ENCODE measurements at regions not wholly inside any gene's neighbourhood (a gene's known extent, or its start where the extent isn't known, plus 50 kb on each side); places are given as distances from the start of the nearest gene placed in this dataset.
"Not testable (repeated sequence)": the region's sequence is repeated elsewhere in the genome, so short reads cannot be mapped to it uniquely, and the experiment has no call there.

DNA sequence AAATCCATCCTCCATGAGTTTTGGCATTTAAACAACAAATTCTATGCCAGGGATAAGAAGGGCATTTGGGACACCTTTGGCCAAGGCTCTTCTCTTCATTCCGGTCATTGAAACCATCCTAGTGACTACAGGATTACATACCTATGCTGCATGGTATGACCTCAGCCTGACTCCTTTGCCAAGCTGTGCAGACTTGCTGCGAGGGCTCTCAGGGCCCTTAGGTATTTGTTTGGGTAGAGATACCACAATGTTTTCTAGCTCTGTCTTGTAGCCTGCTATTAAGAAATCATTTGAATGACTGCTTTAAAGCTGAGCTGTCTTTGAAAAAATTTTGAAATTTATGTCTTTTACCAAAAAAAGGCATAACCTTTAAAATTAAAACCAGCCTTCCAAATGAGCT, 749.8 kb upstream of the SGO1 start:
- intact Hi-C loops (cut with DNase I; ENCODE audit: low total_unique reads) = no loop called here
- no peaks in the 10 kb centered on the region for H3K9me3 ChIP-seq
- H3K36me3 ChIP-seq = no peaks in the 10 kb centered on the region
- no peak overlapping the region for H3K4me3 ChIP-seq
- no peak overlapping the region for H3K27ac ChIP-seq
- H3K27me3 ChIP-seq = no peaks in the 10 kb centered on the region
- H3K4me1 ChIP-seq = no peaks in the 10 kb centered on the region
- TF ChIP-seq POLR2A (IDR thresholded peaks at IDR 0.05) = no peak
- no peak for TF ChIP-seq POLR2AphosphoS5 (IDR thresholded peaks at IDR 0.05)
- TF ChIP-seq, protein P1, sequence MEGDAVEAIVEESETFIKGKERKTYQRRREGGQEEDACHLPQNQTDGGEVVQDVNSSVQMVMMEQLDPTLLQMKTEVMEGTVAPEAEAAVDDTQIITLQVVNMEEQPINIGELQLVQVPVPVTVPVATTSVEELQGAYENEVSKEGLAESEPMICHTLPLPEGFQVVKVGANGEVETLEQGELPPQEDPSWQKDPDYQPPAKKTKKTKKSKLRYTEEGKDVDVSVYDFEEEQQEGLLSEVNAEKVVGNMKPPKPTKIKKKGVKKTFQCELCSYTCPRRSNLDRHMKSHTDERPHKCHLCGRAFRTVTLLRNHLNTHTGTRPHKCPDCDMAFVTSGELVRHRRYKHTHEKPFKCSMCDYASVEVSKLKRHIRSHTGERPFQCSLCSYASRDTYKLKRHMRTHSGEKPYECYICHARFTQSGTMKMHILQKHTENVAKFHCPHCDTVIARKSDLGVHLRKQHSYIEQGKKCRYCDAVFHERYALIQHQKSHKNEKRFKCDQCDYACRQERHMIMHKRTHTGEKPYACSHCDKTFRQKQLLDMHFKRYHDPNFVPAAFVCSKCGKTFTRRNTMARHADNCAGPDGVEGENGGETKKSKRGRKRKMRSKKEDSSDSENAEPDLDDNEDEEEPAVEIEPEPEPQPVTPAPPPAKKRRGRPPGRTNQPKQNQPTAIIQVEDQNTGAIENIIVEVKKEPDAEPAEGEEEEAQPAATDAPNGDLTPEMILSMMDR (IDR thresholded peaks at IDR 0.05) = no peak
- DNase-seq (ENCODE audit: low spot score in 2 of 2) = no peak

DNA sequence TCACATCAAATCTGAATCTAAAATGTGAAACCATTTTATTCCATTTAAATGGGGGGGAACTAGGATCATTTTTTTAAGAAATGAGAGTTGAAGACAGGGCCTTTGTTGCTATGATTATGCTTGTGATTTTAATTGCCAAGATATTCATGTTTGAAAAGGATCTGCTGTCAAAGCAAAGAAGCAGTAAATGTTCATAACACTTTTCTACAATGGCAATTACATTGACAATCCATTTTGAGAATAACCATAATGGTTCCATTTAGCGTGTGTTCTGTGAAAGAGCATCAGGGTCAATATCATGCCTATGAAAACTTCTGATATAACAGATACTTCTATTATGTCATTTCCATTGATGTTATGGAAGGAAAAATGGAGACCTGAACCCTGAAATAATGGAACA, 745.8 kb upstream of the SGO1 start:
- Histone ChIP-seq H3K36me3 (no peaks in the 10 kb centered on the region), H3K27me3 (no peaks in the 10 kb centered on the region), H3K9me3 (no peaks in the 10 kb centered on the region), H3K27ac (no peak overlapping the region), H3K4me3 (no peak overlapping the region), H3K4me1 (no peaks in the 10 kb centered on the region)
- TF ChIP-seq POLR2AphosphoS5 (IDR thresholded peaks at IDR 0.05) (no peak), POLR2A (IDR thresholded peaks at IDR 0.05) (no peak)
- TF ChIP-seq, protein P1 (IDR thresholded peaks at IDR 0.05) = no peak
- intact Hi-C loops (cut with DNase I; ENCODE audit: low total_unique reads) = no loop called here
- DNase-seq (ENCODE audit: low spot score in 2 of 2) = no peak

DNA sequence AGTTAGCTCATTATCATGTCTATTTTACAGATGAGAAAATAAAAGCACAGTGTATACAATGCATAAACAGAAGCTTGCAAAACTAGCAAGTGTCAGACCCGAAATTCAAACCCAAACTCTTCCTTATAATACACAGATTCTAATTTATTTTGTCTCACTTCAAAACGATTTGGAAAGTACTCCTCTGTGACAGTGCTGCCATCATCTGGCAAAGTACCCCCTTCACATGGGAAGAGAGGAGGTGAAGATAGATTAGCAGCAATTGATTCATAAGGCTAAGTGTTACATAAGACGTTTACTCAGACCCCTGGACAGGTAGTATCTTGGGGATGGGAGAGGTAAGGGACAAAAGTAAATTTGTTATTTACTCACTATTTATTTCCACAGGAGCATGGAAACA, 744.0 kb upstream of the SGO1 start:
- H3K9me3 ChIP-seq = no peaks in the 10 kb centered on the region
- no peaks in the 10 kb centered on the region for H3K4me1 ChIP-seq
- DNase-seq (ENCODE audit: low spot score in 2 of 2) = no peak
- no peaks in the 10 kb centered on the region for H3K27me3 ChIP-seq
- no peaks in the 10 kb centered on the region for H3K36me3 ChIP-seq
- intact Hi-C loops (cut with DNase I; ENCODE audit: low total_unique reads) = no loop called here
- H3K4me3 ChIP-seq = no peak overlapping the region
- H3K27ac ChIP-seq = no peak overlapping the region
- TF ChIP-seq, protein P1 (IDR thresholded peaks at IDR 0.05) = no peak
- TF ChIP-seq POLR2AphosphoS5 (IDR thresholded peaks at IDR 0.05) (no peak), POLR2A (IDR thresholded peaks at IDR 0.05) (no peak)

DNA sequence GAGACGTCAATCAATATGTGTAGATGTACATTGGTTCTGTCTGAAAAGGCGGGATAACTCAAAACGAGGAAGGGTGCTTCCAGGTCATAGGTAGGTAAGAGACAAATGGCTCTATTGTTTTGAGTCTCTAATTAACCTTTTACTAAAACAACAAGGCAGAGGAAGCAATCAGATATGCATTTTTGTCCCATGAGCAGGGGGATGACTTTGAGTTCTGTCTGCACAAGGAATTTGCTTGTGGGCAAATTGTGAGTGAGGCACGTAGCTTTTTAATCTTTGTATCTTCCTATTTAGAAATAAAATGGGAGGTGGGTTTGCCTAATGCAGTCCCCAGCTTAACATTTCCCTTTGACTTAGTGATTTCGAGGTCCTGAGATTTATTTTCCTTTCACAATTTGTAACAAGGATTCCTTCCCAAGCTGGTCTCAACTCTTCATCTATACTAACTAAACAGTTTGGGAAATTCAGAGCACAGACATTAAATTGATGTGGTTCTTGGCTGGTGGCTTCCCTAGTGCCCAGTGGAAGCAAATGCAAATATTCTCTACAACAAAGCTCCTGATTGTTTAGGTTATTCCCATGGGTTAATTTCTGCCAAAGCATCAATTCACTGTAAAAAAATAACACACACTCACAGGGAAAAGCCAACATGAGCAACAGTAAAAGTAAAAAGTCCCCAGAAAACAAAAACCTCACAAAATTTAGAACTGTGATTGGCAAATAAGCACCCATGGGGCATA, 738.8 kb upstream of the SGO1 start:
- TF ChIP-seq POLR2A (IDR thresholded peaks at IDR 0.05) = no peak
- TF ChIP-seq POLR2AphosphoS5 (IDR thresholded peaks at IDR 0.05) = no peak
- TF ChIP-seq, protein P1 (IDR thresholded peaks at IDR 0.05) = no peak
- Histone ChIP-seq H3K4me1 (no peaks in the 10 kb centered on the region), H3K27ac (no peak overlapping the region), H3K4me3 (no peak overlapping the region), H3K27me3 (no peaks in the 10 kb centered on the region), H3K36me3 (no peaks in the 10 kb centered on the region), H3K9me3 (peaks cover 0 to 5% of the 10 kb centered on the region in 2 donors)
- DNase-seq (ENCODE audit: low spot score in 2 of 2) = no peak
- intact Hi-C loops (cut with DNase I; ENCODE audit: low total_unique reads) = no loop called here

DNA sequence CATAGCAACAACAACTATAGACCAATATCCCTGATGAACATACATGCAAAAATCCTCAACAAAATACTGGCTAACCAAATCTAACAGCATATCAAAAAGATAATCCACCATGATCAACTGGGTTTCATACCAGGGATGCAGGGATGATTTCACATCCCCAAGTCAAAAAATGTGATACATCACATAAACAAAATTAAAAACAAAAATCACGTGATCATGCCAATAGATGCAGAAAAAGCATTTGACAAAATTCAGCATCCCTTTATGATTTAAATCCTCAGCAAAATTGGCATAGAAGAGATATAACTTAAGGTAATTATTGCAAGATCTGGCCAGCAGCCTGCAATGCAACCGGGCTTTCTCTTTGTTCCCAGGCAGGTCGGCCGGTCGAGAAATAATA, 735.1 kb upstream of the SGO1 start:
- H3K9me3 ChIP-seq; intact Hi-C loops (cut with DNase I; ENCODE audit: low total_unique reads): not testable (repeated sequence)

More for the DNA sequence above, 735.1 kb upstream of the SGO1 start:
- not testable (repeated sequence) for H3K4me3 ChIP-seq; H3K36me3 ChIP-seq; H3K27me3 ChIP-seq; DNase-seq (ENCODE audit: low spot score in 2 of 2); H3K4me1 ChIP-seq; H3K27ac ChIP-seq
